WTC11 (cell line): ENCODE measurements at regions not wholly inside any gene's neighbourhood (a gene's known extent, or its start where the extent isn't known, plus 50 kb on each side); places are given as distances from the start of the nearest gene placed in this dataset.
A peak's percentile ranks its signal among the peaks of the same experiment; 100 is the strongest.

Source experiments
- ATAC-seq: fragments of 200-7000 bp; cut with Tn5 transposase; 2 replicates; pipeline ENCODE4 v1.10.0; 2021; ENCODE audit warnings: mild to moderate bottlenecking, moderate library complexity
- CTCF ChIA-PET: fragments of 300-600 bp; sonication (Branson Sonifier 250); formaldehyde crosslinking; loops from one replicate; lab custom pipeline; 2021; ENCODE audit warnings: antibody characterized with exemption; lab: Charles Lee
- POLR2A ChIA-PET: fragments of 350-600 bp; sonication (Branson Sonifier 250); formaldehyde crosslinking; loops from one replicate; lab custom pipeline; 2021; ENCODE audit warnings: antibody characterized with exemption; lab: Charles Lee
- DNase-seq: peaks from one replicate; pipeline ENCODE4 v3.0.0; 2021; ENCODE audit warnings: low spot score
- H3K27ac Mint-ChIP-seq: 2 replicates; pipeline ENCODE4 v1.8.0; 2021; ENCODE audit warnings: mixed read lengths
- H3K27me3 Mint-ChIP-seq: 2 replicates; pipeline ENCODE4 v1.8.0; 2021; ENCODE audit warnings: low read depth, mild to moderate bottlenecking, moderate library complexity, mixed read lengths
- H3K36me3 Mint-ChIP-seq: 2 replicates; pipeline ENCODE4 v1.8.0; 2021; ENCODE audit warnings: mixed read lengths
- H3K4me1 Mint-ChIP-seq: 2 replicates; pipeline ENCODE4 v1.8.0; 2022; ENCODE audit warnings: mixed read lengths
- H3K4me3 Mint-ChIP-seq: 2 replicates; pipeline ENCODE4 v1.8.0; 2021; ENCODE audit warnings: mild to moderate bottlenecking, moderate library complexity, mixed read lengths
- H3K9me3 Mint-ChIP-seq: 2 replicates; pipeline ENCODE4 v1.8.0; 2021; ENCODE audit warnings: mixed read lengths
- EMX1 ChIP-seq: fragments of 250-450 bp; sonication (Bioruptor Pico); IDR thresholded peaks from 2 replicates; pipeline ENCODE4 v1.8.0; 2021; ENCODE audit warnings: mild to moderate bottlenecking
- FOXK1 ChIP-seq: sonication (generic); formaldehyde crosslinking; IDR thresholded peaks from 2 replicates; pipeline ENCODE4 v1.8.0; 2022; ENCODE audit warnings: mild to moderate bottlenecking, moderate library complexity, missing genetic modification reagents
- PRRX2 ChIP-seq: fragments of 250-450 bp; sonication (Bioruptor Pico); IDR thresholded peaks from 2 replicates; pipeline ENCODE4 v1.8.0; 2021; ENCODE audit warnings: mild to moderate bottlenecking
- TP53 ChIP-seq: sonication (generic); formaldehyde crosslinking; IDR thresholded peaks from 2 replicates; pipeline ENCODE4 v1.8.1; 2023; ENCODE audit warnings: mild to moderate bottlenecking, missing genetic modification reagents
- ZNF671 ChIP-seq: fragments of 250-450 bp; sonication (Bioruptor Pico); IDR thresholded peaks from 2 replicates; pipeline ENCODE4 v1.8.0; 2021; ENCODE audit warnings: mild to moderate bottlenecking
- TF ChIP-seq, protein P1 (sequence below): fragments of 250-450 bp; sonication (Bioruptor Pico); IDR thresholded peaks from 2 replicates; pipeline ENCODE4 v1.9.0; 2021; ENCODE audit warnings: mild to moderate bottlenecking, borderline replicate concordance
- TF ChIP-seq, protein P2 (sequence below): fragments of 250-450 bp; sonication (Bioruptor Pico); IDR thresholded peaks from 2 replicates; pipeline ENCODE4 v1.9.0; 2021; ENCODE audit warnings: mild to moderate bottlenecking
- TF ChIP-seq, protein P3 (sequence below): sonication (generic); formaldehyde crosslinking; IDR thresholded peaks from 2 replicates; pipeline ENCODE4 v1.8.1; 2023; ENCODE audit warnings: mild to moderate bottlenecking, missing genetic modification reagents, borderline replicate concordance
- TF ChIP-seq, protein P4 (sequence below): fragments of 250-450 bp; sonication (Bioruptor Pico); IDR thresholded peaks from 2 replicates; pipeline ENCODE4 v1.8.0; 2021; ENCODE audit warnings: mild to moderate bottlenecking
- TF ChIP-seq, protein P5 (sequence below): fragments of 250-450 bp; sonication (Bioruptor Pico); IDR thresholded peaks from 2 replicates; pipeline ENCODE4 v1.9.0; 2021; ENCODE audit warnings: moderate library complexity, mild to moderate bottlenecking, inconsistent platforms, borderline replicate concordance
- TF ChIP-seq, protein P6 (sequence below): sonication (generic); formaldehyde crosslinking; conservative IDR thresholded peaks from 2 replicates; pipeline ENCODE4 v1.8.1; 2022; ENCODE audit warnings: mild to moderate bottlenecking, missing genetic modification reagents
- TF ChIP-seq, protein P7 (sequence below): fragments of 250-450 bp; sonication (Bioruptor Pico); IDR thresholded peaks from 2 replicates; pipeline ENCODE4 v1.9.0; 2021; ENCODE audit warnings: mild to moderate bottlenecking
- TF ChIP-seq, protein P8 (sequence below): sonication (generic); formaldehyde crosslinking; IDR thresholded peaks from 2 replicates; pipeline ENCODE4 v1.8.1; 2022; ENCODE audit warnings: mild to moderate bottlenecking, missing genetic modification reagents, moderate library complexity, borderline replicate concordance
- TF ChIP-seq, protein P9 (sequence below): fragments of 250-450 bp; sonication (Bioruptor Pico); IDR thresholded peaks from 2 replicates; pipeline ENCODE4 v2.1.2; 2022; ENCODE audit warnings: mild to moderate bottlenecking, moderate library complexity
- TF ChIP-seq, protein P10 (sequence below): sonication (generic); formaldehyde crosslinking; IDR thresholded peaks from 2 replicates; pipeline ENCODE4 v1.8.0; 2023; ENCODE audit warnings: missing genetic modification reagents
- TF ChIP-seq, protein P11 (sequence below): sonication (generic); formaldehyde crosslinking; IDR thresholded peaks from 2 replicates; pipeline ENCODE4 v1.8.0; 2022; ENCODE audit warnings: mild to moderate bottlenecking, missing genetic modification reagents

DNA sequence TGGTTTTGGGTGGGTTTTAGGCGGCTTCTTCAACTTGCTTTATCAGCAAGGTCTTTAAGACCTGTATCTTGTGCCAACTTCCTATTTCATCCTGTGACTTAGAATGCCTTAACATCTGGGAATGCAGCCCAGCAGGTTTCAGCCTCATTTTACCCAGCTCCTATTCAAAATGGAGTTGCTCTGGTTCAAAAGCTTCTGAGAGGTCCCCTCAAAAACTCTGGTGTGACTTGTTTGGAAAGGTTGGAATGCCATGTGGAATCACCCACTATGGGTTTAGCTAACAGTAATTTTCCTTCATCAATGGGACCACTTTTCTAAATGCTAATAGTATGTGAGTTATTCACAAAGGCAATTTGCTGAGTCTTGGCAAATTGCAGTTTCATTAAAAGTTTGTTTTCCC lies 509.4 kb upstream of the SMIM21 start (continued):
- TF ChIP-seq, protein P1, sequence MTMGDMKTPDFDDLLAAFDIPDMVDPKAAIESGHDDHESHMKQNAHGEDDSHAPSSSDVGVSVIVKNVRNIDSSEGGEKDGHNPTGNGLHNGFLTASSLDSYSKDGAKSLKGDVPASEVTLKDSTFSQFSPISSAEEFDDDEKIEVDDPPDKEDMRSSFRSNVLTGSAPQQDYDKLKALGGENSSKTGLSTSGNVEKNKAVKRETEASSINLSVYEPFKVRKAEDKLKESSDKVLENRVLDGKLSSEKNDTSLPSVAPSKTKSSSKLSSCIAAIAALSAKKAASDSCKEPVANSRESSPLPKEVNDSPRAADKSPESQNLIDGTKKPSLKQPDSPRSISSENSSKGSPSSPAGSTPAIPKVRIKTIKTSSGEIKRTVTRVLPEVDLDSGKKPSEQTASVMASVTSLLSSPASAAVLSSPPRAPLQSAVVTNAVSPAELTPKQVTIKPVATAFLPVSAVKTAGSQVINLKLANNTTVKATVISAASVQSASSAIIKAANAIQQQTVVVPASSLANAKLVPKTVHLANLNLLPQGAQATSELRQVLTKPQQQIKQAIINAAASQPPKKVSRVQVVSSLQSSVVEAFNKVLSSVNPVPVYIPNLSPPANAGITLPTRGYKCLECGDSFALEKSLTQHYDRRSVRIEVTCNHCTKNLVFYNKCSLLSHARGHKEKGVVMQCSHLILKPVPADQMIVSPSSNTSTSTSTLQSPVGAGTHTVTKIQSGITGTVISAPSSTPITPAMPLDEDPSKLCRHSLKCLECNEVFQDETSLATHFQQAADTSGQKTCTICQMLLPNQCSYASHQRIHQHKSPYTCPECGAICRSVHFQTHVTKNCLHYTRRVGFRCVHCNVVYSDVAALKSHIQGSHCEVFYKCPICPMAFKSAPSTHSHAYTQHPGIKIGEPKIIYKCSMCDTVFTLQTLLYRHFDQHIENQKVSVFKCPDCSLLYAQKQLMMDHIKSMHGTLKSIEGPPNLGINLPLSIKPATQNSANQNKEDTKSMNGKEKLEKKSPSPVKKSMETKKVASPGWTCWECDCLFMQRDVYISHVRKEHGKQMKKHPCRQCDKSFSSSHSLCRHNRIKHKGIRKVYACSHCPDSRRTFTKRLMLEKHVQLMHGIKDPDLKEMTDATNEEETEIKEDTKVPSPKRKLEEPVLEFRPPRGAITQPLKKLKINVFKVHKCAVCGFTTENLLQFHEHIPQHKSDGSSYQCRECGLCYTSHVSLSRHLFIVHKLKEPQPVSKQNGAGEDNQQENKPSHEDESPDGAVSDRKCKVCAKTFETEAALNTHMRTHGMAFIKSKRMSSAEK (CRISPR knock-in tag): peak; percentile 76
- TF ChIP-seq, protein P2, sequence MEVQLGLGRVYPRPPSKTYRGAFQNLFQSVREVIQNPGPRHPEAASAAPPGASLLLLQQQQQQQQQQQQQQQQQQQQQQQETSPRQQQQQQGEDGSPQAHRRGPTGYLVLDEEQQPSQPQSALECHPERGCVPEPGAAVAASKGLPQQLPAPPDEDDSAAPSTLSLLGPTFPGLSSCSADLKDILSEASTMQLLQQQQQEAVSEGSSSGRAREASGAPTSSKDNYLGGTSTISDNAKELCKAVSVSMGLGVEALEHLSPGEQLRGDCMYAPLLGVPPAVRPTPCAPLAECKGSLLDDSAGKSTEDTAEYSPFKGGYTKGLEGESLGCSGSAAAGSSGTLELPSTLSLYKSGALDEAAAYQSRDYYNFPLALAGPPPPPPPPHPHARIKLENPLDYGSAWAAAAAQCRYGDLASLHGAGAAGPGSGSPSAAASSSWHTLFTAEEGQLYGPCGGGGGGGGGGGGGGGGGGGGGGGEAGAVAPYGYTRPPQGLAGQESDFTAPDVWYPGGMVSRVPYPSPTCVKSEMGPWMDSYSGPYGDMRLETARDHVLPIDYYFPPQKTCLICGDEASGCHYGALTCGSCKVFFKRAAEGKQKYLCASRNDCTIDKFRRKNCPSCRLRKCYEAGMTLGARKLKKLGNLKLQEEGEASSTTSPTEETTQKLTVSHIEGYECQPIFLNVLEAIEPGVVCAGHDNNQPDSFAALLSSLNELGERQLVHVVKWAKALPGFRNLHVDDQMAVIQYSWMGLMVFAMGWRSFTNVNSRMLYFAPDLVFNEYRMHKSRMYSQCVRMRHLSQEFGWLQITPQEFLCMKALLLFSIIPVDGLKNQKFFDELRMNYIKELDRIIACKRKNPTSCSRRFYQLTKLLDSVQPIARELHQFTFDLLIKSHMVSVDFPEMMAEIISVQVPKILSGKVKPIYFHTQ (CRISPR knock-in tag): peak; percentile 29; the same call in 1 of the 2 replicates
- TF ChIP-seq PRRX2 (0 out of 2 replicates have a peak, but pooled peaks have one; percentile 46), TP53 (CRISPR knock-in tag) (no peak)
- TF ChIP-seq, protein P3, sequence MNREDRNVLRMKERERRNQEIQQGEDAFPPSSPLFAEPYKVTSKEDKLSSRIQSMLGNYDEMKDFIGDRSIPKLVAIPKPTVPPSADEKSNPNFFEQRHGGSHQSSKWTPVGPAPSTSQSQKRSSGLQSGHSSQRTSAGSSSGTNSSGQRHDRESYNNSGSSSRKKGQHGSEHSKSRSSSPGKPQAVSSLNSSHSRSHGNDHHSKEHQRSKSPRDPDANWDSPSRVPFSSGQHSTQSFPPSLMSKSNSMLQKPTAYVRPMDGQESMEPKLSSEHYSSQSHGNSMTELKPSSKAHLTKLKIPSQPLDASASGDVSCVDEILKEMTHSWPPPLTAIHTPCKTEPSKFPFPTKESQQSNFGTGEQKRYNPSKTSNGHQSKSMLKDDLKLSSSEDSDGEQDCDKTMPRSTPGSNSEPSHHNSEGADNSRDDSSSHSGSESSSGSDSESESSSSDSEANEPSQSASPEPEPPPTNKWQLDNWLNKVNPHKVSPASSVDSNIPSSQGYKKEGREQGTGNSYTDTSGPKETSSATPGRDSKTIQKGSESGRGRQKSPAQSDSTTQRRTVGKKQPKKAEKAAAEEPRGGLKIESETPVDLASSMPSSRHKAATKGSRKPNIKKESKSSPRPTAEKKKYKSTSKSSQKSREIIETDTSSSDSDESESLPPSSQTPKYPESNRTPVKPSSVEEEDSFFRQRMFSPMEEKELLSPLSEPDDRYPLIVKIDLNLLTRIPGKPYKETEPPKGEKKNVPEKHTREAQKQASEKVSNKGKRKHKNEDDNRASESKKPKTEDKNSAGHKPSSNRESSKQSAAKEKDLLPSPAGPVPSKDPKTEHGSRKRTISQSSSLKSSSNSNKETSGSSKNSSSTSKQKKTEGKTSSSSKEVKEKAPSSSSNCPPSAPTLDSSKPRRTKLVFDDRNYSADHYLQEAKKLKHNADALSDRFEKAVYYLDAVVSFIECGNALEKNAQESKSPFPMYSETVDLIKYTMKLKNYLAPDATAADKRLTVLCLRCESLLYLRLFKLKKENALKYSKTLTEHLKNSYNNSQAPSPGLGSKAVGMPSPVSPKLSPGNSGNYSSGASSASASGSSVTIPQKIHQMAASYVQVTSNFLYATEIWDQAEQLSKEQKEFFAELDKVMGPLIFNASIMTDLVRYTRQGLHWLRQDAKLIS: no peak
- TF ChIP-seq, protein P4, sequence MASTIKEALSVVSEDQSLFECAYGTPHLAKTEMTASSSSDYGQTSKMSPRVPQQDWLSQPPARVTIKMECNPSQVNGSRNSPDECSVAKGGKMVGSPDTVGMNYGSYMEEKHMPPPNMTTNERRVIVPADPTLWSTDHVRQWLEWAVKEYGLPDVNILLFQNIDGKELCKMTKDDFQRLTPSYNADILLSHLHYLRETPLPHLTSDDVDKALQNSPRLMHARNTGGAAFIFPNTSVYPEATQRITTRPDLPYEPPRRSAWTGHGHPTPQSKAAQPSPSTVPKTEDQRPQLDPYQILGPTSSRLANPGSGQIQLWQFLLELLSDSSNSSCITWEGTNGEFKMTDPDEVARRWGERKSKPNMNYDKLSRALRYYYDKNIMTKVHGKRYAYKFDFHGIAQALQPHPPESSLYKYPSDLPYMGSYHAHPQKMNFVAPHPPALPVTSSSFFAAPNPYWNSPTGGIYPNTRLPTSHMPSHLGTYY: peak; percentile 67; the same call in 1 of the 2 replicates

DNA sequence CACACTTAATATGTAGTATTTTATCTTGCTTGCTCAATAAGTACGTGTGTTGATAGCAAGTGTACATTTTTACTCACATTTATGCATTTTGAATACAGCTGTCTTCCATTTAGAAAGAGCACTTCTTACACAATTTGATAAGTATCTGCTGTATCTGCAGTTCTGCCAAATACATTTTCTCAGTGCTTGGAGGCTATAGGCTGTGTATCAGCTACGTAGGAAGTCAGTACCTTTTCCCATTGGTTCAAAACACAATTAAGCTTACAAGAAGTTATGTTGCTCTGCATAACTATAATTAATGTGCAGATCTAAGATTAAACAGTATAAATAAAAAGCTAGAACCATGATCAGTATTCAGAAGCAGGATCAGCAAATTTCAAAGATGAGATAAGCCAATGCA lies 503.6 kb upstream of the SMIM21 start:
- ATAC-seq: no peak
- H3K27ac Mint-ChIP-seq: no peak overlapping the region
- POLR2A ChIA-PET: no interaction called here
- CTCF ChIA-PET: no interaction called here
- DNase-seq: no peak
- H3K4me1 Mint-ChIP-seq: peaks cover 9% of the 10 kb centered on the region; the same call in 1 of the 2 replicates
- H3K4me3 Mint-ChIP-seq: no peak overlapping the region
- H3K36me3 Mint-ChIP-seq: peaks cover 14% of the 10 kb centered on the region
- peaks cover 24% of the 10 kb centered on the region for H3K9me3 Mint-ChIP-seq
- H3K27me3 Mint-ChIP-seq: no peaks in the 10 kb centered on the region
- TF ChIP-seq TP53 (CRISPR knock-in tag): no peak
- TF ChIP-seq, protein P5, sequence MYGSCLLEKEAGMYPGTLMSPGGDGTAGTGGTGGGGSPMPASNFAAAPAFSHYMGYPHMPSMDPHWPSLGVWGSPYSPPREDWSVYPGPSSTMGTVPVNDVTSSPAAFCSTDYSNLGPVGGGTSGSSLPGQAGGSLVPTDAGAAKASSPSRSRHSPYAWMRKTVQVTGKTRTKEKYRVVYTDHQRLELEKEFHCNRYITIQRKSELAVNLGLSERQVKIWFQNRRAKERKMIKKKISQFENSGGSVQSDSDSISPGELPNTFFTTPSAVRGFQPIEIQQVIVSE (CRISPR knock-in tag): no peak
- TF ChIP-seq, protein P6, sequence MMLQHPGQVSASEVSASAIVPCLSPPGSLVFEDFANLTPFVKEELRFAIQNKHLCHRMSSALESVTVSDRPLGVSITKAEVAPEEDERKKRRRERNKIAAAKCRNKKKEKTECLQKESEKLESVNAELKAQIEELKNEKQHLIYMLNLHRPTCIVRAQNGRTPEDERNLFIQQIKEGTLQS: no peak
- no peak for TF ChIP-seq FOXK1 (CRISPR knock-in tag)
- TF ChIP-seq ZNF671 (CRISPR knock-in tag): no peak
- TF ChIP-seq, protein P7, sequence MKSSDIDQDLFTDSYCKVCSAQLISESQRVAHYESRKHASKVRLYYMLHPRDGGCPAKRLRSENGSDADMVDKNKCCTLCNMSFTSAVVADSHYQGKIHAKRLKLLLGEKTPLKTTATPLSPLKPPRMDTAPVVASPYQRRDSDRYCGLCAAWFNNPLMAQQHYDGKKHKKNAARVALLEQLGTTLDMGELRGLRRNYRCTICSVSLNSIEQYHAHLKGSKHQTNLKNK: no peak
- TF ChIP-seq, protein P8, sequence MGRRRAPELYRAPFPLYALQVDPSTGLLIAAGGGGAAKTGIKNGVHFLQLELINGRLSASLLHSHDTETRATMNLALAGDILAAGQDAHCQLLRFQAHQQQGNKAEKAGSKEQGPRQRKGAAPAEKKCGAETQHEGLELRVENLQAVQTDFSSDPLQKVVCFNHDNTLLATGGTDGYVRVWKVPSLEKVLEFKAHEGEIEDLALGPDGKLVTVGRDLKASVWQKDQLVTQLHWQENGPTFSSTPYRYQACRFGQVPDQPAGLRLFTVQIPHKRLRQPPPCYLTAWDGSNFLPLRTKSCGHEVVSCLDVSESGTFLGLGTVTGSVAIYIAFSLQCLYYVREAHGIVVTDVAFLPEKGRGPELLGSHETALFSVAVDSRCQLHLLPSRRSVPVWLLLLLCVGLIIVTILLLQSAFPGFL (CRISPR knock-in tag): no peak
- TF ChIP-seq, protein P9, sequence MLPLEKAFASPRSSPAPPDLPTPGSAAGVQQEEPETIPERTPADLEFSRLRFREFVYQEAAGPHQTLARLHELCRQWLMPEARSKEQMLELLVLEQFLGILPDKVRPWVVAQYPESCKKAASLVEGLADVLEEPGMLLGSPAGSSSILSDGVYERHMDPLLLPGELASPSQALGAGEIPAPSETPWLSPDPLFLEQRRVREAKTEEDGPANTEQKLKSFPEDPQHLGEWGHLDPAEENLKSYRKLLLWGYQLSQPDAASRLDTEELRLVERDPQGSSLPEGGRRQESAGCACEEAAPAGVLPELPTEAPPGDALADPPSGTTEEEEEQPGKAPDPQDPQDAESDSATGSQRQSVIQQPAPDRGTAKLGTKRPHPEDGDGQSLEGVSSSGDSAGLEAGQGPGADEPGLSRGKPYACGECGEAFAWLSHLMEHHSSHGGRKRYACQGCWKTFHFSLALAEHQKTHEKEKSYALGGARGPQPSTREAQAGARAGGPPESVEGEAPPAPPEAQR (CRISPR knock-in tag): no peak
- TF ChIP-seq, protein P10, sequence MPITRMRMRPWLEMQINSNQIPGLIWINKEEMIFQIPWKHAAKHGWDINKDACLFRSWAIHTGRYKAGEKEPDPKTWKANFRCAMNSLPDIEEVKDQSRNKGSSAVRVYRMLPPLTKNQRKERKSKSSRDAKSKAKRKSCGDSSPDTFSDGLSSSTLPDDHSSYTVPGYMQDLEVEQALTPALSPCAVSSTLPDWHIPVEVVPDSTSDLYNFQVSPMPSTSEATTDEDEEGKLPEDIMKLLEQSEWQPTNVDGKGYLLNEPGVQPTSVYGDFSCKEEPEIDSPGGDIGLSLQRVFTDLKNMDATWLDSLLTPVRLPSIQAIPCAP (CRISPR knock-in tag): no peak
- no peak for TF ChIP-seq EMX1 (CRISPR knock-in tag)
- TF ChIP-seq, protein P11, sequence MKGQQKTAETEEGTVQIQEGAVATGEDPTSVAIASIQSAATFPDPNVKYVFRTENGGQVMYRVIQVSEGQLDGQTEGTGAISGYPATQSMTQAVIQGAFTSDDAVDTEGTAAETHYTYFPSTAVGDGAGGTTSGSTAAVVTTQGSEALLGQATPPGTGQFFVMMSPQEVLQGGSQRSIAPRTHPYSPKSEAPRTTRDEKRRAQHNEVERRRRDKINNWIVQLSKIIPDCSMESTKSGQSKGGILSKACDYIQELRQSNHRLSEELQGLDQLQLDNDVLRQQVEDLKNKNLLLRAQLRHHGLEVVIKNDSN (CRISPR knock-in tag): no peak
